ENCODE measurements at regions not wholly inside any gene's neighbourhood (a gene's known extent, or its start where the extent isn't known, plus 50 kb on each side); places are given as distances from the start of the nearest gene placed in this dataset.

- no peak for DNase-seq (ENCODE audit: low spot score)
- peaks cover 3% of the 10 kb centered on the region for H3K27me3 Mint-ChIP-seq (ENCODE audit: unreplicated experiment)
- peaks cover 9% of the 10 kb centered on the region for H3K4me1 Mint-ChIP-seq (ENCODE audit: unreplicated experiment)
- no peak overlapping the region for H3K27ac Mint-ChIP-seq (ENCODE audit: unreplicated experiment)
- H3K9me3 Mint-ChIP-seq (ENCODE audit: unreplicated experiment) = no peaks in the 10 kb centered on the region
- no peak for TF ChIP-seq CTCF (IDR thresholded peaks at IDR 0.05; ENCODE audit: unreplicated experiment)
- no peak overlapping the region for H3K4me3 Mint-ChIP-seq (ENCODE audit: unreplicated experiment)
- H3K36me3 Mint-ChIP-seq (ENCODE audit: low read depth, unreplicated experiment) = no peaks in the 10 kb centered on the region
These were observed 161.1 kb downstream of the FOXA2 start for GRCh38 chr20:22423190-22423832.

- no peak overlapping the region for H3K27ac Mint-ChIP-seq (ENCODE audit: unreplicated experiment)
- TF ChIP-seq CTCF (IDR thresholded peaks at IDR 0.05; ENCODE audit: unreplicated experiment) = no peak
- H3K4me1 Mint-ChIP-seq (ENCODE audit: unreplicated experiment) = peaks cover 9% of the 10 kb centered on the region
- peaks cover 3% of the 10 kb centered on the region for H3K27me3 Mint-ChIP-seq (ENCODE audit: unreplicated experiment)
- H3K4me3 Mint-ChIP-seq (ENCODE audit: unreplicated experiment) = no peak overlapping the region
- no peaks in the 10 kb centered on the region for H3K36me3 Mint-ChIP-seq (ENCODE audit: low read depth, unreplicated experiment)
- no peak for DNase-seq (ENCODE audit: low spot score)
- no peaks in the 10 kb centered on the region for H3K9me3 Mint-ChIP-seq (ENCODE audit: unreplicated experiment)
These were observed 164.2 kb downstream of the FOXA2 start for GRCh38 chr20:22420116-22420598.

DNA sequence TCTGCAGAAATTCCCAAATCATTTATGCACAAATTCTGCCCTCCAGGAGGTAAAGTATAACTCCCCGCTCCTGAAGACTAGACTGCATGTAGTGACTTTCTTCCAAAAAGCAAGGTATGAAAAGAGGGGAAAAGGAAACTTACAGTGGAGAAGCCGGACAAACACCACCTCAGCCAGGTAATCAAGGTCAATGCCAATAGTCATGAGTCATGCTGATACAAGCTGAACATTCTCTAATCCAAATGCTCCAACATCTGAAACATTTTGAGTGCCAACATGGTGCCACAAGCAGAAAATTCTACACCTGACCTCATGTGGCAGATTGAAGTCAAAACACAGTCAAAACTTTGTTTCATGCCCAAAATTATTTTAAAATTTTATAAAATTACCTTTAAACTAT is 165.6 kb downstream of the FOXA2 start:
- H3K4me1 Mint-ChIP-seq (ENCODE audit: unreplicated experiment) = peaks cover 6% of the 10 kb centered on the region
- H3K27ac Mint-ChIP-seq (ENCODE audit: unreplicated experiment) = no peak overlapping the region
- peaks cover 3% of the 10 kb centered on the region for H3K27me3 Mint-ChIP-seq (ENCODE audit: unreplicated experiment)
- no peak overlapping the region for H3K4me3 Mint-ChIP-seq (ENCODE audit: unreplicated experiment)
- H3K9me3 Mint-ChIP-seq (ENCODE audit: unreplicated experiment) = no peaks in the 10 kb centered on the region
- no peak for DNase-seq (ENCODE audit: low spot score)
- H3K36me3 Mint-ChIP-seq (ENCODE audit: low read depth, unreplicated experiment) = no peaks in the 10 kb centered on the region
- TF ChIP-seq CTCF (IDR thresholded peaks at IDR 0.05; ENCODE audit: unreplicated experiment) = no peak

DNA sequence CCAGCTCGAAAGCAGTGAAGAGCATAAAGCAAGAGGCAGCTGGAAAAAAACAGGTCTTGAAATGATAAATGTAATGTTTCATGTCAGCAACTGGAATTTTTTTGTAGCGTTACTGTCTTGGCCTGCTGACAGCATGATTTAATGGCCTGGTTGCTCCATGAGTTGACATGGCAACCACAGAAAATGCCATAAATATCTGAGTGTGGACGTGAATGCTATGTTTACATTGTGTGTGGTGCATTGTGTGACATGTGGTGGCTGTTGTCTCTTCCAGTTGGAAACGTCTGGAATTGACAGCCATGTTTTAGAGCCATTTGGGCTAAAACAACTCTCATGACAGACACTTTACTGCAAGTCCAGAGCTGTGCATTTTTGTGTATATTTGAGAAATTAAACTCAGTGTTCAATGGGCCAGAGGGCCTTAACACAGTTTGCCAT is 170.0 kb downstream of the FOXA2 start:
- TF ChIP-seq CTCF (IDR thresholded peaks at IDR 0.05; ENCODE audit: unreplicated experiment) = no peak
- no peak for DNase-seq (ENCODE audit: low spot score)
- Mint-ChIP-seq H3K4me3 (ENCODE audit: unreplicated experiment) (no peak overlapping the region), H3K27me3 (ENCODE audit: unreplicated experiment) (no peaks in the 10 kb centered on the region), H3K9me3 (ENCODE audit: unreplicated experiment) (no peaks in the 10 kb centered on the region), H3K36me3 (ENCODE audit: low read depth, unreplicated experiment) (no peaks in the 10 kb centered on the region), H3K4me1 (ENCODE audit: unreplicated experiment) (peaks cover 8% of the 10 kb centered on the region), H3K27ac (ENCODE audit: unreplicated experiment) (no peak overlapping the region)

DNA sequence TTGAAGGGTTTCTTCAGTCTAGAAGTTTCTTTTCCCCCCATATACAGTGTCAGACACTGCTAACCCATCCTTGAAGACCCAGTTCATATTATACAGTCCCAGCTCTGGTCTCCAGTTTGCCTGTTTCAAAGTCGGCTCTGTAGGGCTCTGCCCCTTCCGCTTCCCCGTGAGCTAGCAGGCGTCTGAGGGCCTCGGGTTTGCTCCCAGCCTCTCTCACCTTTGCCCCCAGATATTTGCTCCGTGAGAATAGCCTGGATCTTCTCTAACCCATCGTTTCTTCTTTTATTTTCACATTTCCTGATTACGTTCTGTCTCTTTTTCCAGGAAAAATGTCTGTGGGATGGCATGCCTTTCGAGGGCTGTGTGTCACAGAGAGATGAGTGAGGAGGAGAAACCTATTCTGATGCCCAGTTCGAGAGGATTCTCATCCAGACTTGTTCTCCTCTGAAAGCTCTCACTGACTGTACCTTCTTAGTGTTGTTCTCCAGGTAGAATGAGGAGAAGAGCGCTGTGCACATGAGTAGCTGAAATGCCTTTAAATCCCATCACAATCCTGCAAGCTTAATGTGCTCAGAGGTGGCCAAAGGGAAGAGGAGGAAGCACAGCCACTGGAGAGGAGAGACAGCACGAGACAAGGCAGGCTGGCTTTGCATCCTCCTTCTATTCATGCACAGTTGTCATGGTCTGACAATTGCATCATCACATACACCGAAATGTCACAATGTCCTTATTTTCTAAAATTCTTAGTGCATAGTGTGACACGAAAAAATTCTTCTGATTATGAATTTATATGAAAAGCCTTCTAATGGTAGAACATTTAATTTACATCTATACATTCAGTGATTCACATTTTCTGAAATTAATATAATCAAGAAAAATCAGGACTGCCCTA is 171.1 kb downstream of the FOXA2 start:
- H3K27ac Mint-ChIP-seq (ENCODE audit: unreplicated experiment) = no peak overlapping the region
- no peak for TF ChIP-seq CTCF (IDR thresholded peaks at IDR 0.05; ENCODE audit: unreplicated experiment)
- no peaks in the 10 kb centered on the region for H3K9me3 Mint-ChIP-seq (ENCODE audit: unreplicated experiment)
- H3K4me3 Mint-ChIP-seq (ENCODE audit: unreplicated experiment) = no peak overlapping the region
- DNase-seq (ENCODE audit: low spot score) = no peak
- H3K4me1 Mint-ChIP-seq (ENCODE audit: unreplicated experiment) = peaks cover 8% of the 10 kb centered on the region
- no peaks in the 10 kb centered on the region for H3K36me3 Mint-ChIP-seq (ENCODE audit: low read depth, unreplicated experiment)
- H3K27me3 Mint-ChIP-seq (ENCODE audit: unreplicated experiment) = no peaks in the 10 kb centered on the region
